Adrenal gland (tissue), 9 donors: ENCODE measurements at regions not wholly inside any gene's neighbourhood (a gene's known extent, or its start where the extent isn't known, plus 50 kb on each side); places are given as distances from the start of the nearest gene placed in this dataset.

Experiments used
- DNase-seq, 7 donors: peaks; one replicate each; pipeline ENCODE4 v3.0.0-alpha.2; 2019 to 2020
- H3K27ac ChIP-seq, 5 donors: fragments of 200-600 bp; sonication (generic) in 4 of 5; 1 replicate in 3 of 5; 2 replicates in 2 of 5; pipeline versions ENCODE4 v1.5.1 to v1.8.0; 2016 to 2020; ENCODE audit warnings: mild to moderate bottlenecking in 1 of 5
- H3K27me3 ChIP-seq: fragments of 200-600 bp; 2 replicates; pipeline ENCODE4 v1.8.0; 2021
- H3K36me3 ChIP-seq, 2 donors: fragments of 200-600 bp; replicated peaks in 1 of 2; 1 replicate in 1 of 2; 2 replicates in 1 of 2; pipeline versions ENCODE4 v1.5.1 to v1.8.0; 2018 to 2022
- H3K4me1 ChIP-seq, 2 donors: fragments of 200-600 bp; replicated peaks in 1 of 2; 1 replicate in 1 of 2; 2 replicates in 1 of 2; pipeline versions ENCODE4 v1.5.1 to v1.8.0; 2018 to 2021
- H3K4me3 ChIP-seq, 4 donors: fragments of 200-600 bp; sonication (generic) in 3 of 4; one replicate each; pipeline ENCODE4 v1.5.1; 2016 to 2018
- H3K9me3 ChIP-seq, 3 donors: fragments of 200-600 bp; sonication (generic) in 1 of 3; replicated peaks in 1 of 3; 1 replicate in 2 of 3; 2 replicates in 1 of 3; pipeline versions ENCODE4 v1.5.1 to v1.8.0; 2016 to 2021
- POLR2A ChIP-seq, 2 donors: fragments of 450-650 bp; IDR thresholded peaks; one replicate each; pipeline ENCODE4 v1.6.1; 2017; ENCODE audit warnings: antibody characterized with exemption in 2 of 2, mild to moderate bottlenecking in 2 of 2, moderate library complexity in 1 of 2
- WGBS, 4 donors: extraction: QIAGEN DNeasy Blood & Tissue Kit in 2 of 4; methylation state at CpG; one replicate each; pipeline versions ENCODE4 v1.1.5 to v1.1.7; 2013 to 2017; 5-methylcytosine and 5-hydroxymethylcytosine counted together
- intact Hi-C, 2 donors: fragments of 100-400 bp; cut with DNase I; formaldehyde crosslinking; loops; one replicate each; pipeline versions ENCODE4 v1.14.1 to v1.15.0; 2022 to 2023
- TF ChIP-seq, protein P1 (sequence below), 6 experiments: fragments of 450-650 bp in 4 of 6; fragments of 200-600 bp in 2 of 6; sonication (generic) in 1 of 6; IDR thresholded peaks; 1 replicate in 5 of 6; 2 replicates in 1 of 6; pipeline versions ENCODE4 v1.5.1 to v1.8.0; 2016 to 2021; ENCODE audit warnings: antibody characterized with exemption in 6 of 6, mild to moderate bottlenecking in 2 of 6, moderate library complexity in 1 of 6
- donor health status: healthy with polysubstance abuse.
- donor health status: Bipolar disorder and iron deficiency.
- donor health status: DM: yes; HTN: yes; CAD: no.
- donor health status: DM: no; HTN: no; CAD: no.
- donor health status: DM: no; HTN: no; CAD: no.

DNA sequence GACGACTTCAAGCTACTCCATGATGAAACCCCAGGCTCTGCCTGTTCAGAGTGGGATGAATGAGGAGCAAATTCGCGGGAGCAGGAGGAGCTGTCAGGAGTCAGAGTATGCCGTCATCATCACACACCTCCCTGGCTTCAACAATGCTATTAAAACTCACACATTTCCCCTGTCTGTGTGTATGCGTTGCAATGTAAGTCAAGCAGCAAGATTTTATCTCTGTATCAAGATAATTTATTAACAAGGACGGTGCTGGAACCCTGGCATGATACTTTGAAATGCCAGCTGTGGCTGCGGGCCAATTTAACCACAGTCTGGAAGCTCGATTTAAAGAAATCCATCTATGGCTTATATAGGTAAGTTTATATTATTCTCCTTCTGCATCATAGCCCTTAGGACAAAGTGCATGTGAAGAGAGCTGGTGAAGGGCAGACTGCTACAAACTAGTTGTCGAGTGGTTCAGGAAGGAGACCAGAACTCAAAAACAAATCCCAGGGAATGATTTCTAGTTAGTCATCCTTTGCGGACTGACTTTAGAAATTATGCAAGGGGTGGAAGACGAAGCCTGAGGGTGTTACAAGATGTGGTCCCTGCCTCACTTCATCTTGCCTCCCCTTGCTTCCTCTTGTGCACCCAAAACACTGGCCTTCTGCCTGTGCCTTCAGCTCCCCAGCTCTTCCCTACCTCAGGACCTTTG is 486.5 kb downstream of the COG6 start:
- TF ChIP-seq, protein P1, sequence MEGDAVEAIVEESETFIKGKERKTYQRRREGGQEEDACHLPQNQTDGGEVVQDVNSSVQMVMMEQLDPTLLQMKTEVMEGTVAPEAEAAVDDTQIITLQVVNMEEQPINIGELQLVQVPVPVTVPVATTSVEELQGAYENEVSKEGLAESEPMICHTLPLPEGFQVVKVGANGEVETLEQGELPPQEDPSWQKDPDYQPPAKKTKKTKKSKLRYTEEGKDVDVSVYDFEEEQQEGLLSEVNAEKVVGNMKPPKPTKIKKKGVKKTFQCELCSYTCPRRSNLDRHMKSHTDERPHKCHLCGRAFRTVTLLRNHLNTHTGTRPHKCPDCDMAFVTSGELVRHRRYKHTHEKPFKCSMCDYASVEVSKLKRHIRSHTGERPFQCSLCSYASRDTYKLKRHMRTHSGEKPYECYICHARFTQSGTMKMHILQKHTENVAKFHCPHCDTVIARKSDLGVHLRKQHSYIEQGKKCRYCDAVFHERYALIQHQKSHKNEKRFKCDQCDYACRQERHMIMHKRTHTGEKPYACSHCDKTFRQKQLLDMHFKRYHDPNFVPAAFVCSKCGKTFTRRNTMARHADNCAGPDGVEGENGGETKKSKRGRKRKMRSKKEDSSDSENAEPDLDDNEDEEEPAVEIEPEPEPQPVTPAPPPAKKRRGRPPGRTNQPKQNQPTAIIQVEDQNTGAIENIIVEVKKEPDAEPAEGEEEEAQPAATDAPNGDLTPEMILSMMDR (IDR thresholded peaks at IDR 0.05): no peak
- no peak for TF ChIP-seq POLR2A (IDR thresholded peaks at IDR 0.05)
- H3K27me3 ChIP-seq: no peaks in the 10 kb centered on the region
- no peak overlapping the region for H3K4me3 ChIP-seq
- peak in 1 of 7 donors; percentile 21 for DNase-seq
- no peak overlapping the region for H3K27ac ChIP-seq
- intact Hi-C loops: no loop called here
- H3K4me1 ChIP-seq: no peaks in the 10 kb centered on the region
- WGBS, 4 donors: 42 to 66% (median 49%) methylated on average over 11 of the region's 11 CpGs
- no peaks in the 10 kb centered on the region for H3K36me3 ChIP-seq
- no peaks in the 10 kb centered on the region for H3K9me3 ChIP-seq

DNA sequence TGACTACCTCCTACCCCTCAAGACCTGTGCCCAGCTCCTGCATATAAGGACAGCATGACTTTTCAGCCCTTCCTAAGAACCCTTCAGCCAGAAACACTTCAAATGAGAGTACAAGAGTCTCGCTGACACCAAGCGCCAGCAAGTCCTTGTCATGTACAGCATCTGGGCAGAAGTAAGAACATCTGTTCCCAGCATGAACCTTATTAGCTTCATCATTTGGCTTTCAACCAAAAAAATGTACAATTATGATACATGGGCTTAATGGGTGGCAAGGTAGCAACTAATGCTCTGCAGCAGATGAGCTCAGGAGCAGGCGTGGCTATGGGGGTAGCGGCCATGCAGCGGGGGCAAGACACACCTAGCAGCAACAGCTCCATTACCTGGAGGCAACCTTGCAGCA is 487.6 kb downstream of the COG6 start:
- DNase-seq: no peak
- intact Hi-C loops: no loop called here
- Histone ChIP-seq H3K27ac (no peak overlapping the region), H3K4me1 (no peaks in the 10 kb centered on the region), H3K27me3 (no peaks in the 10 kb centered on the region), H3K36me3 (no peaks in the 10 kb centered on the region), H3K9me3 (no peaks in the 10 kb centered on the region), H3K4me3 (no peak overlapping the region)
- TF ChIP-seq, protein P1 (IDR thresholded peaks at IDR 0.05): no peak
- TF ChIP-seq POLR2A (IDR thresholded peaks at IDR 0.05): no peak
- WGBS, 4 donors: 66 to 75% (median 71%) methylated on average over 5 of the region's 5 CpGs

DNA sequence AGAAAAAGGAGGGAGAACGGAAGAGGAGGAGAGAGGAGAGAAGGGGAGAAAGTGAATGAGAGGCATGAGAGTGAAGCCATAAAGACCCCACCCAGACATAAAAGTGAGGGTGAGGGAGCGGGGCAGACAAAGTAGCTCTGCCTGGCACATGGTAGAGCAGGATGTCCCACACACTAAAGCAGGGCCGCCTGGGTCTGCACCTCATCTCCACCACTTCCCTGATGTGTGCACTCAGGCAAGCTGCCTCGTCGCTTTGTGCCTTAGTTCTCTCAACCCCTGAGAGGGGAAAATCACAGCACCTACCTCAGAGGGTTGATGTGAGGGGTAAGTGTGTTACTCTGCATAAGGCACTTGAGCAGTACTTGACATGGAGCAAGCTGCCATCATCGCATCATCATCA is 488.1 kb downstream of the COG6 start:
- Histone ChIP-seq H3K9me3 (no peaks in the 10 kb centered on the region), H3K27ac (no peak overlapping the region), H3K27me3 (no peaks in the 10 kb centered on the region), H3K4me3 (no peak overlapping the region), H3K36me3 (no peaks in the 10 kb centered on the region), H3K4me1 (no peaks in the 10 kb centered on the region)
- intact Hi-C loops: no loop called here
- WGBS, 4 donors: 94 to 100% (median 95%) methylated on average over 6 of the region's 6 CpGs
- no peak for DNase-seq
- TF ChIP-seq, protein P1 (IDR thresholded peaks at IDR 0.05): no peak
- no peak for TF ChIP-seq POLR2A (IDR thresholded peaks at IDR 0.05)

DNA sequence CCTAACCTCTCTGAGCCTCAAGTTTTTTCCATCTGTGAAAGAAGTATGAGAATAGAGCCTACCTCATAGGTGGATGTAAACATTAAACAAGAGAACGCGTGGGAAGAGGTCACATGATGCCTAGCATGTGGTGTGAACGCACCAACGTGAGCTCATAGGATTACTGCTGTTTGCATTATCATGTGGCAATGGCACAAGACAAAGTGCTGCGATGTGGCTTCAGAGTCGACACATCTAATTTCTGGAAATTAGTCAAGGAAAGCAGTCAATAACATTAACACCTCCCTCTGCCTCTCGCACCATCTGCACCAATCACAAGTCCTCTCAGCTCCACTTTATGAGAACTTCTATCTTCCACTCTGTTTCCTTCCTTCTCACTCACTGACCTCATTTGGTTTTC is 489.7 kb downstream of the COG6 start:
- DNase-seq: no peak
- intact Hi-C loops: no loop called here
- Histone ChIP-seq H3K9me3 (no peaks in the 10 kb centered on the region), H3K27me3 (no peaks in the 10 kb centered on the region), H3K4me1 (peaks cover 0 to 3% of the 10 kb centered on the region in 2 donors), H3K4me3 (no peak overlapping the region), H3K27ac (no peak overlapping the region), H3K36me3 (no peaks in the 10 kb centered on the region)
- TF ChIP-seq, protein P1 (IDR thresholded peaks at IDR 0.05): no peak
- TF ChIP-seq POLR2A (IDR thresholded peaks at IDR 0.05): no peak
- WGBS, 4 donors: 90 to 96% (median 95%) methylated on average over 7 of the region's 7 CpGs
